ENCODE measurements at regions not wholly inside any gene's neighbourhood (a gene's known extent, or its start where the extent isn't known, plus 50 kb on each side); places are given as distances from the start of the nearest gene placed in this dataset.

GRCh38 chr18:25853691-25854433 is 236.6 kb downstream of the SS18 start:
- TF ChIP-seq TCF7L2 (IDR thresholded peaks at IDR 0.05; ENCODE audit: borderline replicate concordance, extremely low read depth, insufficient read depth, insufficient read length), result no peak
- TF ChIP-seq POLR2A (IDR thresholded peaks at IDR 0.05; ENCODE audit: borderline replicate concordance, extremely low read depth, insufficient read depth, insufficient read length), result no peak
- TF ChIP-seq CTCF (IDR thresholded peaks at IDR 0.05 in 2 of 3, conservative IDR thresholded peaks at IDR 0.05 in 1 of 3; ENCODE audit: borderline replicate concordance in 1 of 3, insufficient read depth in 1 of 3, low read depth in 2 of 3, low read length in 2 of 3), result no peak
- TF ChIP-seq REST (IDR thresholded peaks at IDR 0.05; ENCODE audit: low read depth), result no peak
- TF ChIP-seq EZH2 (IDR thresholded peaks at IDR 0.05), result no peak
- no peak for TF ChIP-seq JUND (IDR thresholded peaks at IDR 0.05)
- no peak for TF ChIP-seq POLR2AphosphoS5 (IDR thresholded peaks at IDR 0.05; ENCODE audit: low read depth, low read length)
- TF ChIP-seq EZH2phosphoT487 (IDR thresholded peaks at IDR 0.05; ENCODE audit: borderline replicate concordance), result no peak
- no peak for TF ChIP-seq SIN3A (IDR thresholded peaks at IDR 0.05; ENCODE audit: low read depth)
- no peak for TF ChIP-seq RAD21 (IDR thresholded peaks at IDR 0.05; ENCODE audit: low read depth)
- TF ChIP-seq CEBPB (IDR thresholded peaks at IDR 0.05; ENCODE audit: low read depth), result no peak
- TF ChIP-seq ZNF274 (IDR thresholded peaks at IDR 0.05; ENCODE audit: low read depth, low read length), result no peak
- no peak for TF ChIP-seq CBX3 (IDR thresholded peaks at IDR 0.05; ENCODE audit: low read depth)

Data from HCT116 (cell line).